SU-DHL-6 (cell line): ENCODE measurements at regions not wholly inside any gene's neighbourhood (a gene's known extent, or its start where the extent isn't known, plus 50 kb on each side); places are given as distances from the start of the nearest gene placed in this dataset.

Experiments used
- CTCF ChIP-seq: fragments of 200-600 bp; sonication (generic); IDR thresholded peaks from one replicate; pipeline ENCODE4 v1.5.1; 2017; ENCODE audit warnings: antibody characterized with exemption, mild to moderate bottlenecking, low read length, moderate library complexity; ENCODE audit not compliant: insufficient read depth, poor library complexity, severe bottlenecking
- EZH2phosphoT487 ChIP-seq: fragments of 200-600 bp; sonication (generic), shearing (Covaris generic); conservative IDR thresholded peaks from 2 replicates; pipeline ENCODE4 v1.6.1; 2018; ENCODE audit warnings: mild to moderate bottlenecking, antibody characterized with exemption, low read length, moderate library complexity, mixed read lengths

GRCh38 chr18:78519394-78520062, 460.1 kb upstream of the SALL3 start:
- TF ChIP-seq CTCF = no peak
- TF ChIP-seq EZH2phosphoT487 = no peak
